Fibroblast of gingiva (primary cell): ENCODE measurements at regions not wholly inside any gene's neighbourhood (a gene's known extent, or its start where the extent isn't known, plus 50 kb on each side); places are given as distances from the start of the nearest gene placed in this dataset.
A peak's percentile ranks its signal among the peaks of the same experiment; 100 is the strongest.

Source experiments
- DNase-seq: peaks from one replicate; pipeline ENCODE4 v3.0.0-alpha.2; 2011; ENCODE audit warnings: low read depth

GRCh38 chr7:135828604-135829003 lies 80.0 kb upstream of the FAM180A start:
- DNase-seq = no peak

- DNase-seq = no peak
Observed at GRCh38 chr7:135827391-135827790, 78.8 kb upstream of the FAM180A start.

- DNase-seq = no peak
Observed at GRCh38 chr7:135825406-135825805, 76.8 kb upstream of the FAM180A start.

- DNase-seq = no peak
Observed at GRCh38 chr7:135822376-135822775, 73.8 kb upstream of the FAM180A start.

GRCh38 chr7:135817583-135817982 lies 69.0 kb upstream of the FAM180A start:
- no peak for DNase-seq

GRCh38 chr7:135815033-135815432 lies 66.4 kb upstream of the FAM180A start:
- DNase-seq = no peak

- no peak for DNase-seq
Observed at GRCh38 chr7:135812148-135812547, 63.5 kb upstream of the FAM180A start.

- no peak for DNase-seq
Observed at GRCh38 chr7:135811506-135811905, 62.9 kb upstream of the FAM180A start.

GRCh38 chr7:135808206-135808605 lies 59.6 kb upstream of the FAM180A start:
- DNase-seq = peak; percentile 82

- no peak for DNase-seq
Observed at GRCh38 chr7:135803143-135803542, 54.5 kb upstream of the FAM180A start.

GRCh38 chr7:135802697-135803096 lies 54.1 kb upstream of the FAM180A start:
- DNase-seq = no peak

GRCh38 chr7:135801877-135802276 lies 53.3 kb upstream of the FAM180A start:
- no peak for DNase-seq

- peak; percentile 63 for DNase-seq
Observed at GRCh38 chr7:135801045-135801693, 52.6 kb upstream of the FAM180A start.

GRCh38 chr7:135800560-135800959 lies 51.9 kb upstream of the FAM180A start:
- DNase-seq = no peak

GRCh38 chr7:135799881-135800280 lies 51.3 kb upstream of the FAM180A start:
- no peak for DNase-seq
